ENCODE measurements at regions not wholly inside any gene's neighbourhood (a gene's known extent, or its start where the extent isn't known, plus 50 kb on each side); places are given as distances from the start of the nearest gene placed in this dataset.

DNA sequence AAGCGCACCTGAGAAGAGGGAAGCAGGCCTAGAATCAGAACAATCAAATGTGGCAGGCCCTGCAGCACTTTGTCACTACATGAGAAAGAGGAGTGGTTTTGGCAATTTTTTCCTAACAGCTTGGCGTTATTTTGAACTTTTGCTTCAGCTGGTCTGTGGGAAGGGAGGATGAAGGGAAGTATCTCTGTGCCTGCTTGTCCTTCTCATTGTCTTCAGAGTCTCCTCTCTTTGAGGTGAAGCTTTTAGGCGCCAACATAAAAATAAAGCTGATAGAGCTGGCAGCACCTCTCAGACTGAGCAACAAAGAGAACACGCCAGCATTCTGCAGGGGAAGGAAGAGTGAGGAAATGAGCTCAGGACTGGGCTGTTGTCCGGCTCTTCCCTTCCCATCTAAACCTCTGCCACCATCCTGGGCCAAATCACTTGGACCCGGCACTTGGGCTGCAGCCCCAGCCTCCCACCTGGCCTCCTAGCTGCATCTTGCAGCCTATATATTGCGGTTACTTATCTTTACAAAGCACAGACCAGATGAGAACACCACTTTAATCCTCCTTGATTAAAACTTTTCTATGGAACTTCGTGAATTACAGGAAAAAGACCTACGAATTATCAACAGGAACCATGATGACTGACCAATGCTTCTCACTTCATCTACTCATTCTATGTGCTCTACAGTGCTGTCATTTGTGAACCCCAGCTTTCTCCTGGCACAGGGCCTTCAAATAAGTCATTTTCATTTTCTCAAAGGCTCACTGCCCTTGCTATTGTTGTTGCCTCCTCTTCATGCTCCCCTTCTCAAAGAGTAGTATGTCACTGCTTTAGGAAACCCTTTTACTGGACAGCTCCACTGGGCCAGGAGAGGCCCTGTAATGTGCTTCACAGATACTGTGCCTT, 476.4 kb upstream of the HS3ST1 start:
- no peak for TF ChIP-seq ZNF404 (tag by site-specific recombination; IDR thresholded peaks at IDR 0.05)
- no peak for TF ChIP-seq ZNF366 (tag by site-specific recombination; conservative IDR thresholded peaks at IDR 0.05)
- no peak for TF ChIP-seq ZNF274 (IDR thresholded peaks at IDR 0.05; ENCODE audit: low read length)
- TF ChIP-seq ZNF274 (tag by site-specific recombination; IDR thresholded peaks at IDR 0.05; ENCODE audit: borderline replicate concordance), result no peak
- TF ChIP-seq ZNF580 (tag by site-specific recombination; IDR thresholded peaks at IDR 0.05), result no peak
- TF ChIP-seq, protein P1, sequence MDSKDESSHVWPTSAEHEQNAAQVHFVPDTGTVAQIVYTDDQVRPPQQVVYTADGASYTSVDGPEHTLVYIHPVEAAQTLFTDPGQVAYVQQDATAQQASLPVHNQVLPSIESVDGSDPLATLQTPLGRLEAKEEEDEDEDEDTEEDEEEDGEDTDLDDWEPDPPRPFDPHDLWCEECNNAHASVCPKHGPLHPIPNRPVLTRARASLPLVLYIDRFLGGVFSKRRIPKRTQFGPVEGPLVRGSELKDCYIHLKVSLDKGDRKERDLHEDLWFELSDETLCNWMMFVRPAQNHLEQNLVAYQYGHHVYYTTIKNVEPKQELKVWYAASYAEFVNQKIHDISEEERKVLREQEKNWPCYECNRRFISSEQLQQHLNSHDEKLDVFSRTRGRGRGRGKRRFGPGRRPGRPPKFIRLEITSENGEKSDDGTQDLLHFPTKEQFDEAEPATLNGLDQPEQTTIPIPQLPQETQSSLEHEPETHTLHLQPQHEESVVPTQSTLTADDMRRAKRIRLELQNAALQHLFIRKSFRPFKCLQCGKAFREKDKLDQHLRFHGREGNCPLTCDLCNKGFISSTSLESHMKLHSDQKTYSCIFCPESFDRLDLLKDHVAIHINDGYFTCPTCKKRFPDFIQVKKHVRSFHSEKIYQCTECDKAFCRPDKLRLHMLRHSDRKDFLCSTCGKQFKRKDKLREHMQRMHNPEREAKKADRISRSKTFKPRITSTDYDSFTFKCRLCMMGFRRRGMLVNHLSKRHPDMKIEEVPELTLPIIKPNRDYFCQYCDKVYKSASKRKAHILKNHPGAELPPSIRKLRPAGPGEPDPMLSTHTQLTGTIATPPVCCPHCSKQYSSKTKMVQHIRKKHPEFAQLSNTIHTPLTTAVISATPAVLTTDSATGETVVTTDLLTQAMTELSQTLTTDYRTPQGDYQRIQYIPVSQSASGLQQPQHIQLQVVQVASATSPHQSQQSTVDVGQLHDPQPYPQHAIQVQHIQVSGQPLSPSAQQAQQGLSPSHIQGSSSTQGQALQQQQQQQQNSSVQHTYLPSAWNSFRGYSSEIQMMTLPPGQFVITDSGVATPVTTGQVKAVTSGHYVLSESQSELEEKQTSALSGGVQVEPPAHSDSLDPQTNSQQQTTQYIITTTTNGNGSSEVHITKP (tag by site-specific recombination; IDR thresholded peaks at IDR 0.05), result no peak
- TF ChIP-seq, protein P2, sequence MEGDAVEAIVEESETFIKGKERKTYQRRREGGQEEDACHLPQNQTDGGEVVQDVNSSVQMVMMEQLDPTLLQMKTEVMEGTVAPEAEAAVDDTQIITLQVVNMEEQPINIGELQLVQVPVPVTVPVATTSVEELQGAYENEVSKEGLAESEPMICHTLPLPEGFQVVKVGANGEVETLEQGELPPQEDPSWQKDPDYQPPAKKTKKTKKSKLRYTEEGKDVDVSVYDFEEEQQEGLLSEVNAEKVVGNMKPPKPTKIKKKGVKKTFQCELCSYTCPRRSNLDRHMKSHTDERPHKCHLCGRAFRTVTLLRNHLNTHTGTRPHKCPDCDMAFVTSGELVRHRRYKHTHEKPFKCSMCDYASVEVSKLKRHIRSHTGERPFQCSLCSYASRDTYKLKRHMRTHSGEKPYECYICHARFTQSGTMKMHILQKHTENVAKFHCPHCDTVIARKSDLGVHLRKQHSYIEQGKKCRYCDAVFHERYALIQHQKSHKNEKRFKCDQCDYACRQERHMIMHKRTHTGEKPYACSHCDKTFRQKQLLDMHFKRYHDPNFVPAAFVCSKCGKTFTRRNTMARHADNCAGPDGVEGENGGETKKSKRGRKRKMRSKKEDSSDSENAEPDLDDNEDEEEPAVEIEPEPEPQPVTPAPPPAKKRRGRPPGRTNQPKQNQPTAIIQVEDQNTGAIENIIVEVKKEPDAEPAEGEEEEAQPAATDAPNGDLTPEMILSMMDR (tag by site-specific recombination; IDR thresholded peaks at IDR 0.05), result no peak
- TF ChIP-seq ZNF10 (tag by site-specific recombination; IDR thresholded peaks at IDR 0.05), result no peak
- TF ChIP-seq GLI2 (tag by site-specific recombination; IDR thresholded peaks at IDR 0.05; ENCODE audit: borderline replicate concordance, low read depth), result no peak
